DND-41 (cell line): ENCODE measurements at regions not wholly inside any gene's neighbourhood (a gene's known extent, or its start where the extent isn't known, plus 50 kb on each side); places are given as distances from the start of the nearest gene placed in this dataset.
"Not testable (repeated sequence)": the region's sequence is repeated elsewhere in the genome, so short reads cannot be mapped to it uniquely, and the experiment has no call there.

Experiments used
- ATAC-seq: fragments of 200-7000 bp; cut with Tn5 transposase; 3 replicates; pipeline ENCODE4 v1.9.1; 2021; ENCODE audit warnings: low read depth; ENCODE audit not compliant: insufficient read depth
- DNase-seq: peaks from one replicate; pipeline ENCODE4 v3.0.0-alpha.2; 2020
- H2AFZ ChIP-seq: 2 replicates; pipeline ENCODE4 v1.6.0; 2012; ENCODE audit warnings: low read depth, low read length
- H3K27ac ChIP-seq: 2 replicates; pipeline ENCODE4 v1.5.1; 2012; ENCODE audit warnings: low read length, inconsistent platforms
- H3K27me3 ChIP-seq: fragments of 200-600 bp; sonication (generic); 2 replicates; pipeline ENCODE4 v1.6.0; 2012; ENCODE audit warnings: low read length, mild to moderate bottlenecking, inconsistent platforms; ENCODE audit not compliant: insufficient read depth, poor library complexity
- H3K36me3 ChIP-seq: 2 replicates; pipeline ENCODE4 v1.5.1; 2012; ENCODE audit warnings: low read length, inconsistent platforms; ENCODE audit not compliant: insufficient read depth
- H3K4me1 ChIP-seq: 2 replicates; pipeline ENCODE4 v1.5.1; 2012; ENCODE audit warnings: mild to moderate bottlenecking, low read length; ENCODE audit not compliant: insufficient read depth
- H3K4me2 ChIP-seq: 2 replicates; pipeline ENCODE4 v1.6.0; 2012; ENCODE audit warnings: mild to moderate bottlenecking, moderate library complexity, low read length, inconsistent platforms; ENCODE audit not compliant: insufficient read depth
- H3K4me3 ChIP-seq, 2 experiments: fragments of 200-600 bp in 1 of 2; shearing (Covaris generic) in 1 of 2; 2 replicates each; pipeline ENCODE4 v1.5.1; 2012 to 2016; ENCODE audit warnings: inconsistent platforms in 2 of 2, low read length in 2 of 2, mild to moderate bottlenecking in 2 of 2, low read depth in 1 of 2, moderate library complexity in 1 of 2
- H3K79me2 ChIP-seq: 2 replicates; pipeline ENCODE4 v1.6.0; 2012; ENCODE audit warnings: low read length, inconsistent platforms; ENCODE audit not compliant: insufficient read depth
- H3K9ac ChIP-seq: 2 replicates; pipeline ENCODE4 v1.6.0; 2012; ENCODE audit warnings: low read depth, mild to moderate bottlenecking, inconsistent platforms, low read length, moderate library complexity
- H3K9me3 ChIP-seq: 2 replicates; pipeline ENCODE4 v1.5.1; 2012; ENCODE audit warnings: low read length, moderate library complexity, mild to moderate bottlenecking, inconsistent platforms; ENCODE audit not compliant: insufficient read depth, severe bottlenecking
- H4K20me1 ChIP-seq: 2 replicates; pipeline ENCODE4 v1.6.0; 2012; ENCODE audit warnings: low read length; ENCODE audit not compliant: insufficient read depth
- EZH2 ChIP-seq: IDR thresholded peaks from 3 replicates; pipeline ENCODE4 v1.6.1; 2012; ENCODE audit warnings: borderline replicate concordance, low read depth, mild to moderate bottlenecking, moderate library complexity, low read length, inconsistent platforms; ENCODE audit not compliant: severe bottlenecking
- TF ChIP-seq, protein P1 (sequence below): IDR thresholded peaks from 2 replicates; pipeline ENCODE4 v1.5.1; 2012; ENCODE audit warnings: borderline replicate concordance, low read length, moderate library complexity, mild to moderate bottlenecking; ENCODE audit not compliant: poor library complexity, severe bottlenecking; ENCODE audit errors: extremely low read depth

DNA sequence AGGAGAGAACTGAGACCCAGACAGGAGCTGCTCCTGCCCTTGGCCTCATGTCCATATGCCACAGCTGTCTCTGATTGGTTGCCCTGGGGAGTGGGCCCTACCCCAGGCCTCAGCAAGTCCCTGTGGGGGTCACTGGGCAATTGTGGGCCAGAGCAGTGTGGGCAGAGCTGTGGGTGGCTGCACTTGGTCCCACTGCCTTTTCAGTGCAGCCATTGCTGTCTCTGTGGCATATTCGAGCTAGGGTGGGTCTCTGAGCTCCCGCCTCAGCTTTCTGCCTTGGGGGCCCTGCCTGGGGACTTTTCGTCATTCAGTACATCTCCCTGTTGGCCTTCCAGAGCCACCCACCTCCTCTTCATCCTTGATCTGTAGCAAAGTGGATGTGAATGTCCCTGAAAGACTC, 69.8 kb upstream of the LRPAP1 start:
- no peak overlapping the region for H3K27ac ChIP-seq
- H3K9ac ChIP-seq: no peak overlapping the region
- no peaks in the 10 kb centered on the region for H3K9me3 ChIP-seq
- H3K36me3 ChIP-seq: no peaks in the 10 kb centered on the region
- H2AFZ ChIP-seq: no peak overlapping the region
- H3K79me2 ChIP-seq: no peaks in the 10 kb centered on the region
- H3K4me2 ChIP-seq: no peak overlapping the region
- H4K20me1 ChIP-seq: peaks cover 3% of the 10 kb centered on the region; the same call in 1 of the 2 replicates
- ATAC-seq (no peak), DNase-seq (no peak)
- H3K4me3 ChIP-seq: no peak overlapping the region
- H3K27me3 ChIP-seq: no peaks in the 10 kb centered on the region
- TF ChIP-seq, protein P1, sequence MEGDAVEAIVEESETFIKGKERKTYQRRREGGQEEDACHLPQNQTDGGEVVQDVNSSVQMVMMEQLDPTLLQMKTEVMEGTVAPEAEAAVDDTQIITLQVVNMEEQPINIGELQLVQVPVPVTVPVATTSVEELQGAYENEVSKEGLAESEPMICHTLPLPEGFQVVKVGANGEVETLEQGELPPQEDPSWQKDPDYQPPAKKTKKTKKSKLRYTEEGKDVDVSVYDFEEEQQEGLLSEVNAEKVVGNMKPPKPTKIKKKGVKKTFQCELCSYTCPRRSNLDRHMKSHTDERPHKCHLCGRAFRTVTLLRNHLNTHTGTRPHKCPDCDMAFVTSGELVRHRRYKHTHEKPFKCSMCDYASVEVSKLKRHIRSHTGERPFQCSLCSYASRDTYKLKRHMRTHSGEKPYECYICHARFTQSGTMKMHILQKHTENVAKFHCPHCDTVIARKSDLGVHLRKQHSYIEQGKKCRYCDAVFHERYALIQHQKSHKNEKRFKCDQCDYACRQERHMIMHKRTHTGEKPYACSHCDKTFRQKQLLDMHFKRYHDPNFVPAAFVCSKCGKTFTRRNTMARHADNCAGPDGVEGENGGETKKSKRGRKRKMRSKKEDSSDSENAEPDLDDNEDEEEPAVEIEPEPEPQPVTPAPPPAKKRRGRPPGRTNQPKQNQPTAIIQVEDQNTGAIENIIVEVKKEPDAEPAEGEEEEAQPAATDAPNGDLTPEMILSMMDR: no peak
- TF ChIP-seq EZH2: no peak
- H3K4me1 ChIP-seq: no peaks in the 10 kb centered on the region

DNA sequence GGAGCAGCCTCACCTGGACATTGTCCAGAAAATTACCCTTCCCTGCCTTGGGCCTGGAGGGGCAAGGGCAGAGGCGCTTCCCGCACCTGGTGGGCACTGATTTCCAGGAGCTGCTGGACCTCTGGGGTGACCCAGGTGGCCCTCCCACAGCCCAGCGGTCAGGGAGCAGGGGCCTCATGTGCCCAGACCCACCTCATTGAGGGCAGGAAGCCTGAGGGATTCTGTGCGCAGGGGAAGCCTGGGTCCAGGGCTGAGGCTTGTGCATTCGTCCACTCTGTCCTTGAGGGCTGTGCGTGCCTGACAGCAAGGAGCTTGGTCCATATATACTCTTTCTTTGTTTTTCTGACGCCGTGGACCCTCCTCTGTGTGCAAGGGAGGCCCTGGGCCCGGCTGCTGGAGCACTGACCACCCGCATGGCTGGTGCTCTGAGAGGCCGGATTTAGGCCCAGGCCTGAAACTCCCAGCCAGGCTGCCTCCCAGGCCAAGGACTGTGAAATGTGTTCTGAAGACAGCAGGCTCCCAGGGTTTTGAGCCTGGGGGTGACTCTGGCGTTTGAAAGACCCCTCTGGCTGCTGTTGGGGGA, 69.0 kb upstream of the LRPAP1 start:
- not testable (repeated sequence) for H3K27ac ChIP-seq, H3K79me2 ChIP-seq, H3K4me3 ChIP-seq, H3K4me2 ChIP-seq, H3K27me3 ChIP-seq, H3K36me3 ChIP-seq, H3K4me1 ChIP-seq, H3K9me3 ChIP-seq, ATAC-seq, H2AFZ ChIP-seq, H3K9ac ChIP-seq, DNase-seq, H4K20me1 ChIP-seq

DNA sequence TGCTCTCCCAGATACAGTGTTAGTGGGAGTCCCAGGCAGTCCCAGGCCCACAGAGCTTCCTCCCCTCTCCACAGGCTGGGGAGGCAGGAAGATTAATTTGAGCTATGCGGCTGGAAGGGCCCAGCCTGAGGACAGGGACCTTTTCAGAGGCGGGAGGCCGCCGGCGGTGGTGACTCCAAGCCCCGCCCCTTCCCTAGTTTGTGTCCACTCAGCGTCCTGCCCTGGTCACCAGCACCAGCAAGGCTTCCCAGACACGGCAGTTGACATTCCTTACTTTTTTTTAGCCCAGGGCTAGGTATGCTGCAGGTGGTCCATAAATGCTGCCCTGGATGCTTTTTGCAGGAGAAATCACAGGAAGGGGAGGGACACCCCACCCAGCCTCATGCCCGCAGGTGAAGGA, 67.7 kb upstream of the LRPAP1 start:
- Histone ChIP-seq H2AFZ (no peak overlapping the region), H3K27me3 (no peaks in the 10 kb centered on the region), H3K4me3 (no peak overlapping the region), H3K9me3 (no peaks in the 10 kb centered on the region), H4K20me1 (peaks cover 3% of the 10 kb centered on the region; the same call in 1 of the 2 replicates), H3K4me2 (no peak overlapping the region), H3K36me3 (no peaks in the 10 kb centered on the region), H3K79me2 (no peaks in the 10 kb centered on the region), H3K9ac (no peak overlapping the region), H3K4me1 (no peaks in the 10 kb centered on the region), H3K27ac (no peak overlapping the region)
- DNase-seq: no peak
- TF ChIP-seq EZH2: no peak
- TF ChIP-seq, protein P1: no peak
- no peak for ATAC-seq

DNA sequence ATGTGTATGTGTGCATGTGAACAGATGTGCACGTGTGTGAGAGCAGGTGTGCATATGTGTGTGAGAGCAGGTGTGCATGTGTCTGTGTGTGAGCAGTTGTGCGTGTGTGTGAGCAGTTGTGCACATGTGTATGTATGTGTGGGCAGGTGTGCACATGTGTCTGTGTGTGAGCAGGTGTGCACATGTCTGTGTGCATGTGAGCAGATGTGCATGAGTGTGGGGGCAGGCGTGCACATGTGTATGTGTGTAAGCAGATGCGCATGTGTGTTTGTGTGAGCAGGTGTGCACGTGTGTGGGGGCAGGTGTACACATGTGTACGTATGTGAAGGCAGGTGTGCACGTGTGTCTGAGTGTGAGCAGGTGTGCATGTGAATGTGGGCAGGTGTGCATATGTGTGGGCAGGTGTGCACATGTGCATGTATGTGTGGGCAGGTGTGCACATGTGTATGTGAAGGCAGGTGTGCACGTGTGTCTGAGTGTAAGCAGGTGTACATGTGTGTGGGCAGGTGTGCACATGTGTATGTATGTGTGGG, 66.5 kb upstream of the LRPAP1 start:
- no peak for TF ChIP-seq EZH2
- TF ChIP-seq, protein P1: no peak
- no peaks in the 10 kb centered on the region for H3K36me3 ChIP-seq
- ATAC-seq: no peak
- no peaks in the 10 kb centered on the region for H3K27me3 ChIP-seq
- peaks cover 3% of the 10 kb centered on the region; the same call in 1 of the 2 replicates for H4K20me1 ChIP-seq
- no peak overlapping the region for H3K4me2 ChIP-seq
- no peak overlapping the region for H3K27ac ChIP-seq
- no peak overlapping the region for H3K4me3 ChIP-seq
- no peaks in the 10 kb centered on the region for H3K9me3 ChIP-seq
- no peak for DNase-seq
- no peaks in the 10 kb centered on the region for H3K79me2 ChIP-seq
- no peaks in the 10 kb centered on the region for H3K4me1 ChIP-seq
- H3K9ac ChIP-seq: no peak overlapping the region
- H2AFZ ChIP-seq: no peak overlapping the region

DNA sequence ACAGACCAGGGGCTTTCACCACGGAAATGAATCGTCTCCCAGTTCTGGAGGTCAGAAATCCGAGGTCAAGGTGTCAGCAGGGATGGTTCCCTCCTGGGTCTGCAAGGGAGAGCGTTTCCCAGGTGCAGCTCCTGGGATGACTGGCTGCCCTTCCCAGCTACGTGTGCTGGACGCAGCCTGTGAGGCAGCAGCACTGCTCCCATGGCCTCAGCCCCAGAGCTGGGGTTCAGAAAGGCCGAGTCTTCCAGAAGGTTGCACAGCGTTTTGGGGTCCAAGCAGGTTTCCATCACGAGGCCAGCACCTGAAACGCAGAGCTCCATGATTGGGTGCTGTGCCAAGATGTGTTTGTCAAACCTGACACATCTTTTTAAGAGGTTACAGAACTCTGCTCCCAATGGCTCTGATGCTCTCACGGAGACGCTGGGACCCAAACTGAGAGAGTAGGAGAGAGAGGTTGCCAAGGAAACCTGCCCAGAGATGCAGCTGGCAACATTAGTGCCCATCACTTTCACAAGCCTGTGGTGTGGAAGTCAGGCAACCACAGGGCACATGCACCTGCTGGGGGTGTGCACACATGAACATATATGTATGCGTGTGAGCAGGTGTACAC, 65.8 kb upstream of the LRPAP1 start:
- not testable (repeated sequence) for H3K27ac ChIP-seq, H3K36me3 ChIP-seq, H3K27me3 ChIP-seq, H3K9ac ChIP-seq, H3K4me1 ChIP-seq, H3K9me3 ChIP-seq, H3K79me2 ChIP-seq, H2AFZ ChIP-seq, ATAC-seq, H3K4me3 ChIP-seq, DNase-seq, H4K20me1 ChIP-seq, H3K4me2 ChIP-seq
